ENCODE measurements at regions not wholly inside any gene's neighbourhood (a gene's known extent, or its start where the extent isn't known, plus 50 kb on each side); places are given as distances from the start of the nearest gene placed in this dataset.
"Not testable (repeated sequence)": the region's sequence is repeated elsewhere in the genome, so short reads cannot be mapped to it uniquely, and the experiment has no call there.

DNA sequence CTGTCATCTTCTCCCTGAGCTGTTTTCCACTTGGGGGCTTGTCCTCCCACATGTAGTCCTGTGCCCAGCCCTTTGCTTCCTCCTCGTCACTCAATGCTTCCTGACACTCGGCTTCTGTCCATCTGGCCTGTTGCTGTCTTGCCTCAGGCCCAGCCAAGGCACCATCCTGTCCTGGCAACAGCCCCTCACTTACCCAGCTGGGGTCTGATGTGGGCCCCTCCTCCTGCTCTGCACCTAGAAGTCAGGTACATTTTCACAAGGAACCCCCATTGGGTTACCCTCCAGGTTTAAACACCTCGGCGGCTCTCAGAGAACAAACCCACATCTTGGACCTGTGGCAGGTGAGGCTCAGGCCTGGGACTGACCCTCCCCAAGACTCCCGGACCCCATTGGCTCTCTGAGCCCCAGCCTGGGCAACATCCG lies 784.8 kb downstream of the TBC1D22A start:
- DNase-seq (ENCODE audit: low spot score) = no peak

DNA sequence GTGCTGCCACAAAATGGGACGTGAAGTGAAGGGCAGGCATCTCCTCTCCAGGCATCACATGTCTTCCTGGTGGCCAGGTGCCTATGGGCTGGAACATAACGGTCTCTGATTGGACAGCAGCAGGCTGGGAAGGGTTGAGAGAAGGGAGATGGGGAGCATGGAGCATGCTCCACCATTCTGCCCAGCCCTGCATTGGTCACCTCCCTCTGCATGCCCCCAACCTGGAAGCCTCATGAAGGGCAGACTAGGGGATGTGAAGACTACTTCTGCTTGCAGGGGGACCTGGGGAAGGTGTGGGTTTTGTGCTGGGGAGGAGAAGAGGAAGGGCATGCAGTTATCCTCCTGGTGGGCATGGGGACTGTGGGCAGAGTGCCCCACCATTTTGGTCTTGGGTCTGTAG lies 782.2 kb downstream of the TBC1D22A start:
- DNase-seq (ENCODE audit: low spot score) = no peak

DNA sequence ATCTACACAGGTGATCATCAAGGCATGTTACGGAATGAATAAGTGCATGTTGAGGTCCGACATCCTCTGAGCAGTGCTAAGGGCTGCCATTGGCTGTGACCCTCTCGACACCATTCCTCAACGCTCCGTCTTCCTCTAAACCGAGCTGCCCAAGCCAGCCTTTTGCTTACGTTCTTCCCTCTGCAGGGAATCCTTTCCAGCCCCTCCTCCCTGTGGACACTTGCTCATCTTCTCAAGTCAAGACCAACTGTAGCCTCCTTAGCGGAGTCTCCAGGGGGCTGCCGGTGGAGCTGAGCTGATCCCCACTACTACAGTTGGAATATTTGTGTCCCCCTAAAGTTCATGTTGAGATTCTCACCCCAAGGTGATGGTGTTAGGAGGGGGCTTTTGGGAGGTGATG lies 781.0 kb downstream of the TBC1D22A start:
- no peak for DNase-seq (ENCODE audit: low spot score)

DNA sequence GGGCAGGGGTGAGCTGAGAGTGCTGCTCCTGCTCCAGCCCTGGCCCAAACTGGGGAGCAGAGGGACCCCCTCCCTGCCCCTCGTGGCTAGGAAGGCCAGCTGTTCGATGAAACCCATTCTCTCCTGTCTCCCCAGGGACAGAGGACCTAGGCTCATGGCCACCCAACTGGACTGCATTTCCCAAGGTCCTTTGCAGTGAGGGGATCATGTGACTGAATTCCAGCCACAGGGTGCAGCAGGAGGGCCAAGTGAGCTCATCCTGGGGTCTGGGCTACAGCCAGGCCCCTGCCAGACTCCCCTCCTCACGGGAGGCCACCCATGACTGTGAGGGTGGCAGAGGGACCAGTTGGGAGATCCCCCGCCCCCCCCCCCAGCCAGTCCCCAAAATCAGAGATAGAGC lies 777.6 kb downstream of the TBC1D22A start:
- no peak for DNase-seq (ENCODE audit: low spot score)

DNA sequence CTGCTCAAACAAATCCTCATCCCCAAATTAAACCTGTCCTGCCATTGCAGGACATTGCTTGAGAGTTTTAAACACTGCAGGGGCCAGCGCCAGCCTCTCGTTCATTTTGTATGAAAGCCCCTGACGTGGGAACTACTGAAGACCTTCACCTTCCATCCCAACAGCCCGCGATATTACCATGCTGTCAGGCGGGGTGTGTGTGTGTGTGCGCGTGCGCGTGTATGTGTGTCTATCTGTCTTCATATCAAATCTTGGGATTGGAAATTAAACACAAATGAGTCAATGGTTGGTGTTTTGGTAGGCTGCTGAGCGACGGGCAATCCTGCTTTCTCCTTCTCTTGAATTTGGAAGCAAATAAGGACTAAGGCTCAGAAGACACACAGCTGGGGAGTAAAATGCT lies 776.9 kb downstream of the TBC1D22A start:
- no peak for DNase-seq (ENCODE audit: low spot score)

DNA sequence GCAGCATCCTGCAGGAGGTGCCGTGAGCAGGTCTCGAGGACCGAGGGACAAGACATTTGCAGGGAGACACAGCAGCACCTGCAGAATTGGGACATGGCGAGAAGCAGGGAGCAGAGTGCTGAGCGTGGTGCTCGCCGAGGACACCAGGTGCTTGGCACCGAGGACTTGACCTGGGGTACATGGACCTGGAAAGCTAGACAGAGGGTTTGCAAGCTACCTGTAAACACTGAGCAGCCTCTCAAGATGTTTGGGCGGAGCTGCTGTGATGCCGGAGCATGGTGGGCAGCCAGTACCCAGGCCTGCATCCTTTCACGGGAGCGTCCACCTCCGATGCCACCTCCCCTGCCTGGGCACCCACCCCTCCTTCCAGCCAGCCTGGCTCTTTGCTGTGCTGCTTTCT lies 773.2 kb downstream of the TBC1D22A start:
- DNase-seq (ENCODE audit: low spot score) = no peak

DNA sequence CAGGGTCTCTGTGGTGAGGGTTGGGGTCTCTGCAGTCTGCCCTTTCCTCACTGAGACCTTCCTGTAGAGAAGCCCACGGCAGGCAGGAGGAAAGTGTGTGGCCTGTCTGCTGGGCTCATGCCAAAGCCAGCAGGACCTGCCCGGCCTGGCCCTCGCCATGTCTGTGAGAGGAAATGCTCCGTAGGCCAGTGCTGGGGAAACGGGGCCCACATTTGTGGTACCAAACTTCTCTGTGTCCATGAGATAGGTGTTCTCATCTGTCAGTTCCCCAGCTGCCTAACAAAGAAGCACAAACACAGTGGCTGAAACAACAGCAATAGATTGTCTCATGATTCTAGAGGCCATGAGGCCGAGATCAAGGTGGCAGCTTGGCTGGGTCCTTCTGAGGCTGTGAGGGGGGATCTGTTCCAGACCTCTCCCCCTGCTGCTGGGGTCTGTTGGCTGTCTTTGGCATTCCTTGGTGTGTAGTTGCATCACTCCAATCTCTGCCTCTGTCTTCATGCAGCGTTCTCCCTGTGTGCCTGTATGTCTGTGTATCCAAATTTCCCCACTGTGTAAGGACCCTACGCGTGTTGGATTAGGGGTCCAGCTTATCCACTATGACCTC lies 772.5 kb downstream of the TBC1D22A start:
- DNase-seq (ENCODE audit: low spot score) = no peak

DNA sequence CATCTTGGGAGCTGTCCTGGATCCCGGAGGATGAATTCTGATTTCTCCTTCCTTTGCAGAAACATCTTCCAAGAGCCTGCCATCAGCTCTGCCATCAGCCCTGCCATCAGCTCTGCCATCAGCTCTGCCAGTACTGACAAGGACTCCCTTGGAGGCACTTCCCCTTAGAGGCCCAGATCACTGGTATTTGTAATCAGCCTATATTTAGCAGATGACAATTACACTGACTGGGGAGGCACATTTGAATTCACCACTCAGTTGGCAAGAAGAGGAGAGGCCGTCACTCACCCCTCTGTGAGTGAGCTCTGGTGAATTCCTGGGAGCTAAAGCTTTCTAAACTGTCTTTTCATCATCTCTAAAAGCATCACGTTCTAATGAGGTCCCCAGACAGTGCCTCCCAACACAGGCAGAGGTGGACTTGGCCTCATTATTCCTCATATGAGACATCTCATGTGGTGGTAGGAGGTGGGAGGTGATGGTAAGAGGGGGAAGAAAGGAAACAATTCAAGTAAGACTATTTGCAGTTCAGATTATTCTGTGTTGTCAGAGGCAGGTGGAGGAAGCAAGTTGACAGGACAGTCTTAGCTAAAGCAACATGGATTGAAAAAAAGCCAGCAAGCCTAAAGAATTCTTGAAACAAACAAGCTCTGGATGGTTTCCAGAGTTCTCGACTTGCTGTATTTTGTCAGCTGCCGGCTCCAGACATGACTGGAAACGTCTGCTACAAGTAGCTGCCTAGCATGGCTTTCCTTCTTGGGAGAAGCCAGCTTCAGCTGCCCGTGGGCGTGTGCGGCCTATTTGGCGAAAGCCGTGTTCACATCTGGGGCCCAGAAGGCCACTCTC lies 771.7 kb downstream of the TBC1D22A start:
- no peak for DNase-seq (ENCODE audit: low spot score)

DNA sequence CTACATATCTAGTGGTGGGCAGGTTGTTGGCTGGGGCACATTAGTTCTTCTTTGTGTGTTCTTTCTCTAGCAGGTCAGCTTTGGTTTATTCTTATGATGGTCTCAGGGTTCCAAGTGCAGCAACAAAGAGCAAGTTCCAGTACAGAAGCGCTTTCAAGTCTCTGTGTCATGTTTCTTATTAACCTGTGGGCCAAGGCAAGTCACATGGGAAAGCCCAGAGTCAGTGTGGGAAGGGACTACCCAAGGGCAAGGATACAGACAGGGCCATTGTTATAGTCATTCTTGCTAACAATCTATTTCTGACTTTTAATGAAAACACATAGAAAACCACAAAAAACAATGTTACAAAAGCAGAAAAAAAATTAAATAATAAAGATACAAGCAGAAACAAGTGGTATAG lies 754.6 kb downstream of the TBC1D22A start:
- no peak for DNase-seq (ENCODE audit: low spot score)

DNA sequence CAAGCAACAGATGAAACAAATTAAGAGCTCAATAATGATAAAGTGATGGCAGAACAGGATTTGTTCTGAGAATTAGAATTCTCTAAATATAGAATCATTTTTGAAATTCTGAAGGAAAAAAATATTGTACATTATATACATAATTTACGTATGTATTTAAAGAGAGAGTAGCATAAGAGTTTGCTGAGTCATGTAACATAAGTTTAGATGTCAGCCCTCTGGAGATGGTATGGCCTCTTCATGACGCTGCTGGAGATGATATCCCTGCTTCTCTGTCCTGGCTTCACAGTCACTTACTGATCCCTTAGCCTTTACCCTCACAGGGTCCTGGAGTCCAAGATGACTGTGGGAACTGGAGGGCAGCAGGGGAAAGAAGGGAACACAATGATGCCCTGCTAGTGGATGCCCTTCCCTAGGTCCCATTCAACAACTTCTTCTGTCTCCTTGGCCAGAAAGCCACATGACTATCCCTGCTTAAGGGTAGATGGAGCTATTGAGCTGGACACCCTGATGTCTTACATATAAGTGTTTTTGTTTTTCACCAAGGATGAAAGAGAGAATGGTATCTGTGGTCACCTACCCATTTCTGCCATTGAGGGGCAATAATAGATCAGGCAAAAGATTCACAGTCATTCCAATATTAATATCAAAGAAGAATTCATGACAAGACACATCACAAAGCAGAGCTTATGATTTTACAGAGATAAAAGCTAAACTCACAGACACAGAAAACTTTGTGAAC lies 753.1 kb downstream of the TBC1D22A start:
- no peak for DNase-seq (ENCODE audit: low spot score)

DNA sequence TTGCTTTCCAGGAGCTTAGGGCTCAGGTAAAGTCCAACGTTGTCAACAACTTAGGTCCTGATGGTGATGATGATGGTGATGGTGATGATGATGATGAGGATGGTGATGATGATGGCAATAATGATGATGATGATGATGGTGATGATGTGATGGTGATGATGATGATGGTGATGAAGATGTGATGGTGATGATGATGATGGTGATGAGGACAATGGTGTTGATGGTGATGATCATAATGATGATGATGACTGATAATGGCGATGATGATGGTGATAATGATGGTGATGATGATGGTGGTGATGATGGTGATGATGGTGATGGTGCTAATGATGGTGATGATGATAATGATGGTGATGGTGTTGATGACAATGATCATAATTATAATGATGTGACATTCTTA lies 750.2 kb downstream of the TBC1D22A start:
- DNase-seq (ENCODE audit: low spot score) = no peak

DNA sequence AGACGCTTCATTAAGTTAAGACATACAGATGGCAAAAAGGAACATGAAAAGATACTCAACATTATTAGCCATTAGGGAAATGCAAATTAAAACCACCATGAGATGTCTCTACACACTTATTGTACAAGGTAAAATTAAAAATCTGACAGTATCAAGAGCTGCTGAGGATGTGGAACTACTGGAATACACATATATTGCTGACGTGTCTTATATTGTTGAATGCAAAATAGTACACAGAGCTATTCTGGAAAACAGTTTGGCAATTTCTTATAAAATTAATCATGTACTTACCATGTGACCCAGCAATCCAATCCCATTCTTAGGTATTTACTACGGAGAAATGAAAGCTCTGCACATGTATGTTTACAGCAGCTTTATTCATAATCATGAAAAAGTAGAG lies 742.5 kb downstream of the TBC1D22A start:
- DNase-seq (ENCODE audit: low spot score) = no peak

DNA sequence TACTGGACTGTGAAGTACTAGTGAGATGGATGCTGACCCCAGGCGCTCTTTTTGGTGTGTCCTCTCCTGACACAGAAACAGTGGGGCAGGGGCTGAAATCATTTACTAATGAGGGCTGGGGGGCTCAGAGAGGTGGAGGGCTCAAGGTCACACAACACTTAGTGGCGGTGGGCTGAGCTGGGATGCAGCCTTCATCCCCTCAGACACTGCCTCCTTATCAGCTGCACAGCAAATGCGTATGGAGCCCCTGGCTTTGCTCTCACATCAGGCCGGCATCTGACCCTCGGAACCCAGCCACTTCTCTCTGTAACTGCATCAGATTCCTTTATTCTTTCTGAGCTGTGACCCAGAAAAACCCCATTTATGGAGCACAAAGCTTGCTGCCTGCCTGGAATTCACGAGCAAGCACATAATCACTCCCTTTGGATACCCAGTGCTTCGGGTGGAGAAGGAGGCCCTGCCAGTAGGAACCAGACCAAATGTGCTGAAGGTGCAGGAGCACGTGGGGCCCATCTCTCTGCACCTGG lies 736.6 kb downstream of the TBC1D22A start:
- no peak for DNase-seq (ENCODE audit: low spot score)

DNA sequence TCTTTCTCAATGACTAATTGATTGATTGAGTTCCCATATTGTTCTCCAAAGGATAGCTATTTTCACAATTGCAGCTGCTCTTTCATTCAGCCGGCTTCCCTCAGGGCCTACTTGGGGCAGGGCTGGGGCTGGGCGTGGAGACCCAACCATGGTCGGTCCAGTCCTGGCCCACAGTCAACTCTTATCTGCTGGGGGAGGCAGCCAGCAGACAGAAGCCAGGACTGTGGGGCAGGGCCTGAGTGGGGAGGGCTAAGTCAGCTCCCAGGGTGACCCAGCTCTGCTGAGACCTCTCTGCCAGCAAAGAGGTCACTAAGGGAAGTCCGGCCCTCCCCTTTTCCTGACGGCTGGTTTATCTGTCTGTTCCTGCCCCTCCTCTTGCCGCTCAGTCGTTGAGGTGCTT lies 735.2 kb downstream of the TBC1D22A start:
- no peak for DNase-seq (ENCODE audit: low spot score)

DNA sequence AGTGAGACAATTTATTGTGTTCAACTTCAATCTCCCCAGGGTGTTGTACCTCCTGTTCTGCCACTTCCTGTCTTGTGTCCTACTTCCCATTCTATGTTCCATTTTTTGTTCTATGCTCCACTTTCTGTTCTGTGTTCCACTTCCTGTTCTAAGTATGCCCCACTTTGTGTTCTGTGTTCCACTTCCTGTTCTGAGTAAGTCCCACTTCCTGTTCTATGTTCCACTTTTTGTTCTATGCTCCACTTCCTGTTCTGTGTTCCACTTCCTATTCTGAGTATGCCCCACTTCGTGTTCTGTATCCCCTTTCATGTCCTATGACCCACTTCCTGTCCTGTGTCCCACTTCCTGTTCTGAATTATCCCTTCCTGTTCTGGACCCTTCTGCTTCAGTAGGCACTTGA lies 732.7 kb downstream of the TBC1D22A start:
- no peak for DNase-seq (ENCODE audit: low spot score)

DNA sequence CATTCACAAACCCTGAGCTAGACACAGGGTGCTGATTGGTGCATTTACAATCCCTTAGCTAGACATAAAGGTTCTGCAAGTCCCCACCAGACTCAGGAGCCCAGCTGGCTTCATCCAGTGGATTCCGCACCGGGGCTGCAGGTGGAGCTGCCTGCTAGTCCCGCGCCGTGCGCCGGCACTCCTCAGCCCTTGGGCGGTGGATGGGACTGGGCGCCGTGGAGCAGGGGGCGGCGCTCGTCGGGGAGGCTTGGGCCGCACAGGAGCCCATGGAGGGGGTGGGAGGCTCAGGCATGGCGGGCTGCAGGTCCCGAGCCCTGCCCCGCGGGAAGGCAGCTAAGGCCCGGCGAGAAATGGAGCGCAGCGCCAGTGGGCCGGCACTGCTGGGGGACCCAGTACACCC lies 725.7 kb downstream of the TBC1D22A start:
- DNase-seq (ENCODE audit: low spot score) = not testable (repeated sequence)

DNA sequence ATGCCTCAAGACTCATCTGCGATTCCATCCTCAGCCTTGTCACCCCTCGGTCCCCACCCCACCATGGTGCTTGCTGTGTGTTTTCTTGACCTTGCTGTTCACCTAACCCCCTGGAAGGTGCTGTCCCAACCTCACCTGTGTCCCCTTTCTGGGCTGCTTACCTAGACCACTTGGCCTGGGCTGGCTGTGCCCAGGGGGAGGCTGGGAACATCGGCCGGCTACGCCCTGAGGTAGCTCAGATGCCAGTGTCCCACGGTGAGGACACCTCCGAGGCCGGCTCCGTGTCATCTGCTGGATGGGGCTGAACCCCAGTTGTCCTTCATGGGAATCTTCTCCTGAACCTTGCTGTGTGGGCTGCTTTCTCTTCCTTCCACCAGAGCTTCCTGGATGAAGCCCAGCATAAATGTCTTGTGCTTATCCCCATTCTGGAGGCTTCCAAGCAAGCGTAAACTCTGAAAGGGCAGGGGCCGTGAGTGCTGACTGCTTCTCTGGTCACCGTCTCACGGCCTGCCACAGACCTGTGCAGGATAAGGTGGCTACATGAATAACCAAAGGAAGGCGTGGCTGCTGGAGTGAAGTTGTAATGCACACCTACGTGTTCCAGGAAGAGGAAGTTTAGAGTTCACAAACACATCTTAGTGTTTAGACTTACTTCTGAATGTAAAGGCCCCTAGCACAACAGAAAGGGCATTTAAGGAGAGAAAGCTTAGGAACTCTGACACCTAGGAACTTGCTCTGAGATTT lies 724.3 kb downstream of the TBC1D22A start:
- DNase-seq (ENCODE audit: low spot score) = no peak

DNA sequence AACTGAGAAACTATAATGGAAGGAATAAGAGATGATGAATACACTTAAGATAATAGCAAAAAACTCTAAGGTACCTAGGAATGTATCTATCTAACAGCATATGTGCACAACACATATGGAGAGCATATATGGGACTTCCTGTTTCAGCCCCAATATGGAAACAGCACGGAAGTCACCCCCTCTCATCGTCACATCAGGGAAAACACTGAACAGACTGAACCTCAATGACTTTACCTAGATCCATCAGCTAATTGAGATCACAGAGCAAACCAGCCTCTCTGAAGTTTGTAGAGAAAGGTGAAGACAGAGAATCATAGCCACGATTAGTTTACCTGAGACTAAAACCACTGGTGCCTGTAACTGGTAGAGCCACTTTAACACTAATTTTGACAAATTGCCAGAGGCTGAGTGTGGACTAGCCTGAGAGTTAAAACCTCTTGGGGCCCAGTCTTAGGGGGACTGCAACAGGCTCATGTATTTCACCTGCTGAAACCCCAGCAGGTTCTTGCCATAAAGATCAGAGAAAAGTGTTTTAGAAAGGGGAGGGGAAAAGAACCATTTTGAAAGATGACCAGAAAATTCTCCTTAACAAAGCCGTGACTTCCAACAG lies 722.6 kb downstream of the TBC1D22A start:
- no peak for DNase-seq (ENCODE audit: low spot score)

DNA sequence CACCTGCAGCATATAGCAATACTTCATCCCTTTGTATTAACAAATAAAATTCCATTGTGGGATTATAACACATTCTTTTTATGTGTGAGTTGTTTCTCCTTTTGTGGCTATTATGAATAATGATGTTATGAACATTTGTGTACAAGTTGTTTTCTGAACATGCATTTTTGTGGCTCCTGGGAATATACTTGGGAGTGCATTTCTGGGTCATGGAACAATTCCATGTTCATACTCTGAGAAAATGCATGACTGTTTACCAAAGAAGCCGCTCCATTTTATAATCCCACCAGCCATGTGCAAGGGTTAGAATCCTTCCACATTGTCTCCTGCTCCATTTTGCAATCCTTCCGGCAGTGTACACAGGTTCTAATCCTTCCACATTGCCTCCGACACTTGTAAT lies 713.8 kb downstream of the TBC1D22A start:
- no peak for DNase-seq (ENCODE audit: low spot score)

DNA sequence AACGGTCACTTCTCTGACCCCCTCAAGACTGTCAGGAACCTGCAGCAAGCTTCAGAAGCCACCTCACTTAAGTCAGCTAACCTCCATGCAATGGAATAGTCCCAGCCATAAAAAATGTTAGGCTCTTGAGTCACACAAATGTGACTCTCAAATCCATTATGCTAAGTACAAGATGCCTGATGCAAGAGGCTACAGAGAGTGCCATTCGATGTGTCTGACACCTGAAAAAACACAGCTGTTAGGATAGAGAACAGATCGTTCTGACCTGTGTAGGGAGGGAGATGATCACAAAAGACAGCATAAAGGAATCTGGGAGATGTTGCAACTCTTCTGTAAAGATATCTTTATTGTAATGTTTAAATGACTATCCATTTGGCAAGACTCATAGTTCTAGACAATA lies 712.4 kb downstream of the TBC1D22A start:
- no peak for DNase-seq (ENCODE audit: low spot score)

DNA sequence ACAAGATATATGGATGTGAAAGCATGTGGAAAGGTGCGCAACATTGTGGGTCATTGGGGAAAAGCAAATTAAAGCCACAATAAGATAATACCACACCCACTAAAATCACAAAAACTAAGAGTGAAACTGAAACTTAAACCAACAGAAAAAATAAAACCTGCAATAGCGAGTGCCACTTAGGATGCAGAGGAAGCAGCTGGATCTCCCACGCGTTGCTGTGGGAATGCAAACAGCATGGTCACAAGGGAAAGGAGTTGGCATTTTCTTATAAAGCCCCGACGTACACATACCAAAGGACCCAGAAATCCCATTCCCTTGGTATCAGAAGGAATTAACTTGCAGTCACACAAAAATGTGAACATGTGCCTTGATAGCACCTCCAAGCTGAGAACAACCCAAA lies 712.0 kb downstream of the TBC1D22A start:
- DNase-seq (ENCODE audit: low spot score) = no peak

DNA sequence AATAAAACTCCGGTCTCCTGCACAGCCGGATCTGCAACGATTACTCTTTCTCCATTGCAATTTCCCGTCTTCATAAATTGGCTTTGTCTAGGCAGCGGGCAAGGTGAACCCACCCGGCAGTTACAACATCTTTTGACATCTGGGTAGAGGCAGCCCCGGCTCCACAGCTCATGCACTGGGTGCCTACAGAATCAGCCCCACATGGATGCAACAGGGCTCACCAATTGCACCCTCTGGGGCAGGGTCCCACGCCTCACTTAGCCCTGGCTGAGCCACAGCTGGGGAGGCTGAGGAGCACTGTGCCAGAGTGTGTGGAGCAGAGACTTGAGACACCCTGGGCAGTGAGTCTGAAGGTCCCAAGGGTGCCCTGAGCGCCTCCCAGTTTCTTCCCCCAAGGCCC lies 710.2 kb downstream of the TBC1D22A start:
- DNase-seq (ENCODE audit: low spot score) = no peak
